ENCODE measurements at regions not wholly inside any gene's neighbourhood (a gene's known extent, or its start where the extent isn't known, plus 50 kb on each side); places are given as distances from the start of the nearest gene placed in this dataset.

DNA sequence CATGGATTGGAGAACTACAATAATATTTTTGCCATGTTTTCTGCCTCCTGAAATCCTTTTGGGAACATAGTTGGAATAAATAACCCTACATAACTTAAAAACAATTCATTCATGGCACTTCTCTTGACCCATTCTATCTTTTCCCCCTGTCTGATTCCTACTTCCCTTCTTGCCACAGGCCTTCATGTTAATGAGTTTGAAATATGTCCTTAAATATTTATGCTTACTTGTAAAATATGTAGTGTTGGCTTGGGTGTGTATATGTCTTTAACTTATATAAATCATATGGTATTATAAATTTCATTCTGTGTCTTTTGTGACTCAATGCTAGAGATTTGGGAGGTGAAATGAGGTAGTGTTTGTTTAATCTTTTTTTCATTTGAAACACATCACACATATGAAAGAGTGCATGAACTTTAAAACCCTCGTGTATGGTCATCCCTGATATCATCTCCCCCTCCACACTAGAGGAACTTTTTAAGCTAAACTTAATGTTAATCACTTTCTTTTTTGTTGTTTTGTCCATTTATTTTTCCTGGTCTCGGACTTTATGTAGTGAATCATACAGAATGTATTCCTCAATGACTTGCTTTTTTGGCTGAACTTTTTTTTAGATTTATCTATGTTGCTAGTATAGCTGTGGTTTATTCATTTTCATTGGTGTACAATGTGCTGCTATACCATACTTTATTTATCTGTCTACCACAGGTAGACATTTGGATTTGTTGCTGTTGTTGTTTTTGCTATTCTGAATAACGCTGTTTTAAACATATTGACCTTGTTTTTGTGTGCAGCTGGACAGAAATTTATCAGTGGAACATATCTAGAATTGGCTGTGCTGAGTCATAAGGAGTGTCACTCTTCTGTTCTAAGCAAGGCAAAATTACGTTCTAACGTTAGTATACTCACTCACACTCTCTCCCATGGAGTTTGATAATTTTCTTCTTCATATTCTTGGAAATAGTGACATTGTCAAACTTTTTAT is 441.6 kb downstream of the PLPP3 start:
- 43 to 61% (median 47%) methylated on average over 5 of the region's 5 CpGs for WGBS, 5 donors
- intact Hi-C loops (cut with DNase I; ENCODE audit: low total_unique reads) = no loop called here
- Histone ChIP-seq H3K4me3 (no peak overlapping the region), H3K27me3 (replicated peaks in 1 of 7) (no peaks in the 10 kb centered on the region), H3K27ac (no peak overlapping the region), H3K4me1 (peaks cover 0 to 15% (median 3%) of the 10 kb centered on the region in 6 donors), H3K9me3 (no peaks in the 10 kb centered on the region), H3K36me3 (no peaks in the 10 kb centered on the region)
- TF ChIP-seq POLR2AphosphoS5 (IDR thresholded peaks at IDR 0.05) (no peak), POLR2A (IDR thresholded peaks at IDR 0.05) (no peak)
- TF ChIP-seq, protein P1, sequence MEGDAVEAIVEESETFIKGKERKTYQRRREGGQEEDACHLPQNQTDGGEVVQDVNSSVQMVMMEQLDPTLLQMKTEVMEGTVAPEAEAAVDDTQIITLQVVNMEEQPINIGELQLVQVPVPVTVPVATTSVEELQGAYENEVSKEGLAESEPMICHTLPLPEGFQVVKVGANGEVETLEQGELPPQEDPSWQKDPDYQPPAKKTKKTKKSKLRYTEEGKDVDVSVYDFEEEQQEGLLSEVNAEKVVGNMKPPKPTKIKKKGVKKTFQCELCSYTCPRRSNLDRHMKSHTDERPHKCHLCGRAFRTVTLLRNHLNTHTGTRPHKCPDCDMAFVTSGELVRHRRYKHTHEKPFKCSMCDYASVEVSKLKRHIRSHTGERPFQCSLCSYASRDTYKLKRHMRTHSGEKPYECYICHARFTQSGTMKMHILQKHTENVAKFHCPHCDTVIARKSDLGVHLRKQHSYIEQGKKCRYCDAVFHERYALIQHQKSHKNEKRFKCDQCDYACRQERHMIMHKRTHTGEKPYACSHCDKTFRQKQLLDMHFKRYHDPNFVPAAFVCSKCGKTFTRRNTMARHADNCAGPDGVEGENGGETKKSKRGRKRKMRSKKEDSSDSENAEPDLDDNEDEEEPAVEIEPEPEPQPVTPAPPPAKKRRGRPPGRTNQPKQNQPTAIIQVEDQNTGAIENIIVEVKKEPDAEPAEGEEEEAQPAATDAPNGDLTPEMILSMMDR (IDR thresholded peaks at IDR 0.05 in 8 of 11, conservative IDR thresholded peaks at IDR 0.05 in 3 of 11) = no peak
- DNase-seq = no peak

DNA sequence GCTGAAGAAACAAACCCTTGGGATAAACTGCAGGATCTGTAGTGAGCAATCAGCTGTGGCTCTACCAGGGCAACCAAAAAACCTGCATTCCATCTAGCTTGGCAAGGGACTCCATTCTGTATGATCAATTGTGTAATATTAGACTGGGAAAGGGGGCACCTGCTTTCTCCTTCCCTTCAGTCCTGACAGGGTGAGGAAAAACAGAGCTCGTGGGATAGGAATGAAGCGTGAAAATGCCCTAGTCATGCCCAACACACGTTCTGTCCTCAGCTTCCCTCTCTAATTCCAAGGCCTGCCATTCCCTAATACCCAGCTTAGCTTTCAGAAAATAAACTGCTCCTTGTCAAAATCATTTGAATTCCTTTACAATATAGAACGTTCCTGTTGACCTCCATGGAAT is 442.3 kb downstream of the PLPP3 start:
- Histone ChIP-seq H3K27ac (no peak overlapping the region), H3K27me3 (replicated peaks in 1 of 7) (no peaks in the 10 kb centered on the region), H3K9me3 (no peaks in the 10 kb centered on the region), H3K36me3 (no peaks in the 10 kb centered on the region), H3K4me1 (peaks cover 0 to 20% (median 3%) of the 10 kb centered on the region in 6 donors), H3K4me3 (no peak overlapping the region)
- intact Hi-C loops (cut with DNase I; ENCODE audit: low total_unique reads) = no loop called here
- 81 to 95% (median 83%) methylated on average over 4 of the region's 4 CpGs for WGBS, 5 donors
- DNase-seq = no peak
- TF ChIP-seq POLR2A (IDR thresholded peaks at IDR 0.05) = no peak
- TF ChIP-seq, protein P1 (IDR thresholded peaks at IDR 0.05 in 8 of 11, conservative IDR thresholded peaks at IDR 0.05 in 3 of 11) = no peak
- TF ChIP-seq POLR2AphosphoS5 (IDR thresholded peaks at IDR 0.05) = no peak

DNA sequence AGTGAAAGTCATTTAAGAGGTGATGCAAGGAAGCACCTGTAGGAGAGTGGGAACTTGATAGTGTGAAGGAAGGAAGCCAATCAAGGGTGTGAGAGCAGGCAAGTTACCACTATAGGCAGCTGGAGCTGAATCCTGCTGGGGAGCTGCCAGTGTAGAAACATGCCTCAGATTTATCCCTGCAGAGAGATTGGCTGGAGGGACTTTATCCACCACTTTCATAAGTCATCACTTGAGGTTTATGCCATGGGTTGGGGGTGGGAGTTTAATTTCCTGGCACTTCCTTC is 443.6 kb downstream of the PLPP3 start:
- Histone ChIP-seq H3K27me3 (replicated peaks in 1 of 7) (no peaks in the 10 kb centered on the region), H3K36me3 (no peaks in the 10 kb centered on the region), H3K9me3 (no peaks in the 10 kb centered on the region), H3K4me3 (no peak overlapping the region), H3K27ac (no peak overlapping the region), H3K4me1 (peaks cover 0 to 21% (median 3%) of the 10 kb centered on the region in 6 donors)
- TF ChIP-seq, protein P1 (IDR thresholded peaks at IDR 0.05 in 8 of 11, conservative IDR thresholded peaks at IDR 0.05 in 3 of 11) = no peak
- intact Hi-C loops (cut with DNase I; ENCODE audit: low total_unique reads) = no loop called here
- no peak for DNase-seq

DNA sequence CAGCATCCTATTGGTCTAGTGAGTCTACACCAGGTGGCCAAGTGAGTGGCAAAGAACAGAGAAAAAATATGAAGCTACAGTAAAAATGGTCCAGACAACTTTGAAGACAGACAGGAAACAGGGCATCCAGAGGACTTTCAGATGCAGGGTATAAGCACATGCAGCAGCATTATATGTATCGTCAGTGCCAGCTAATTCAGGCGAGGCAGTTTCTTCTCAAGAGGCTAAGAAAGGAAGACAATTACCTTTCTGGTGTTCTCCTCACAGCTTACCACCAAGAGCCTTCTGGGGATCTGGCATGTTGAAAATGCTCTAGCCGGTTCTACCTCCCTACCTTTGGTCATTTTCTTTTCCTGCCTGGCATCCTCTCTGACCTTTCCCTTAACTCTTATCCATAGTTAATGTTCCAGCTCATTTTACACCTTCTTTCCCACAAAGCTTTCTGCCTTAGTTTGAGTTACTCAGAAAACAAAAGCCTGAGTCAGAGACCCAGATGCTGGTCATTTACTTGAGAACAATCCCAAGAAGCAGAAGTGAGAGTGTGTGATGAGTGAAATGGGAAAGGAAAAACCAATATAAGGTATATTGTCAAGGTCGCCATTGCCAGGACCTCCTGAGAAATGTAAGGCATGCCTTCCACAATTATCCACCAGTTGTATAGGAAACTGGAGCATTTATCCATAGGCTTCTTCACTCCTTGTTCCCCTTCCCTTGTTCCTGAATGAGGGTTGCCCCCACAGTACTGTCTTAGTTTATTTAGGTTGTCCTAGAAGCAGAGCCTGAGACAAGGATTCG is 444.1 kb downstream of the PLPP3 start:
- TF ChIP-seq, protein P1 (IDR thresholded peaks at IDR 0.05 in 8 of 11, conservative IDR thresholded peaks at IDR 0.05 in 3 of 11) = no peak
- TF ChIP-seq POLR2A (IDR thresholded peaks at IDR 0.05) (no peak), POLR2AphosphoS5 (IDR thresholded peaks at IDR 0.05) (no peak)
- Histone ChIP-seq H3K4me1 (peaks cover 0 to 21% (median 3%) of the 10 kb centered on the region in 6 donors), H3K4me3 (no peak overlapping the region), H3K36me3 (no peaks in the 10 kb centered on the region), H3K27ac (no peak overlapping the region), H3K9me3 (no peaks in the 10 kb centered on the region), H3K27me3 (replicated peaks in 1 of 7) (no peaks in the 10 kb centered on the region)
- WGBS, 5 donors = 75 to 81% (median 80%) methylated on average over 5 of the region's 5 CpGs
- intact Hi-C loops (cut with DNase I; ENCODE audit: low total_unique reads) = no loop called here
- DNase-seq = no peak
